RWPE2 (cell line): ENCODE measurements at regions not wholly inside any gene's neighbourhood (a gene's known extent, or its start where the extent isn't known, plus 50 kb on each side); places are given as distances from the start of the nearest gene placed in this dataset.

Experiments
- ATAC-seq: fragments of 200-7000 bp; cut with Tn5 transposase; 3 replicates; pipeline ENCODE4 v1.9.1; 2021; ENCODE audit warnings: low read depth
- DNase-seq: peaks from one replicate; pipeline ENCODE4 v3.0.0-alpha.2; 2020; ENCODE audit warnings: low spot score
- H3K27ac ChIP-seq: fragments of 450-650 bp; 2 replicates; pipeline ENCODE4 v1.5.1; 2017; ENCODE audit warnings: mild to moderate bottlenecking; ENCODE audit not compliant: poor library complexity, severe bottlenecking
- H3K27me3 ChIP-seq: fragments of 250-450 bp; sonication (Bioruptor Pico); 2 replicates; pipeline ENCODE4 v1.5.1; 2021; ENCODE audit warnings: mild to moderate bottlenecking, moderate library complexity; ENCODE audit not compliant: insufficient read depth, poor library complexity, severe bottlenecking
- H3K36me3 ChIP-seq: fragments of 250-450 bp; sonication (Bioruptor Pico); 2 replicates; pipeline ENCODE4 v1.5.1; 2020; ENCODE audit warnings: low read depth, mild to moderate bottlenecking, moderate library complexity
- H3K4me1 ChIP-seq: fragments of 250-450 bp; sonication (Bioruptor Pico); 2 replicates; pipeline ENCODE4 v1.5.1; 2021; ENCODE audit warnings: mild to moderate bottlenecking, moderate library complexity; ENCODE audit not compliant: insufficient read depth, poor library complexity, severe bottlenecking
- H3K4me3 ChIP-seq: fragments of 250-450 bp; sonication (Bioruptor Pico); 2 replicates; pipeline ENCODE4 v1.5.1; 2021; ENCODE audit warnings: mild to moderate bottlenecking, moderate library complexity; ENCODE audit not compliant: severe bottlenecking
- H3K9me3 ChIP-seq: fragments of 250-450 bp; sonication (Bioruptor Pico); 2 replicates; pipeline ENCODE4 v1.5.1; 2021; ENCODE audit warnings: mild to moderate bottlenecking, moderate library complexity; ENCODE audit not compliant: severe bottlenecking
- TF ChIP-seq, protein P1 (sequence below): fragments of 450-650 bp; IDR thresholded peaks from one replicate; pipeline ENCODE4 v1.5.1; 2017; ENCODE audit warnings: mild to moderate bottlenecking, moderate library complexity; ENCODE audit not compliant: poor library complexity, severe bottlenecking

GRCh38 chrX:40523852-40524251 lies 56.9 kb upstream of the ATP6AP2 start:
- TF ChIP-seq, protein P1, sequence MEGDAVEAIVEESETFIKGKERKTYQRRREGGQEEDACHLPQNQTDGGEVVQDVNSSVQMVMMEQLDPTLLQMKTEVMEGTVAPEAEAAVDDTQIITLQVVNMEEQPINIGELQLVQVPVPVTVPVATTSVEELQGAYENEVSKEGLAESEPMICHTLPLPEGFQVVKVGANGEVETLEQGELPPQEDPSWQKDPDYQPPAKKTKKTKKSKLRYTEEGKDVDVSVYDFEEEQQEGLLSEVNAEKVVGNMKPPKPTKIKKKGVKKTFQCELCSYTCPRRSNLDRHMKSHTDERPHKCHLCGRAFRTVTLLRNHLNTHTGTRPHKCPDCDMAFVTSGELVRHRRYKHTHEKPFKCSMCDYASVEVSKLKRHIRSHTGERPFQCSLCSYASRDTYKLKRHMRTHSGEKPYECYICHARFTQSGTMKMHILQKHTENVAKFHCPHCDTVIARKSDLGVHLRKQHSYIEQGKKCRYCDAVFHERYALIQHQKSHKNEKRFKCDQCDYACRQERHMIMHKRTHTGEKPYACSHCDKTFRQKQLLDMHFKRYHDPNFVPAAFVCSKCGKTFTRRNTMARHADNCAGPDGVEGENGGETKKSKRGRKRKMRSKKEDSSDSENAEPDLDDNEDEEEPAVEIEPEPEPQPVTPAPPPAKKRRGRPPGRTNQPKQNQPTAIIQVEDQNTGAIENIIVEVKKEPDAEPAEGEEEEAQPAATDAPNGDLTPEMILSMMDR, result no peak
- H3K27me3 ChIP-seq, result no peaks in the 10 kb centered on the region
- ATAC-seq, result no peak
- no peak overlapping the region for H3K27ac ChIP-seq
- no peak overlapping the region for H3K4me3 ChIP-seq
- H3K9me3 ChIP-seq, result no peaks in the 10 kb centered on the region
- no peaks in the 10 kb centered on the region for H3K4me1 ChIP-seq
- no peak for DNase-seq
- no peaks in the 10 kb centered on the region for H3K36me3 ChIP-seq

- H3K4me1 ChIP-seq, result no peaks in the 10 kb centered on the region
- DNase-seq (no peak), ATAC-seq (no peak)
- no peaks in the 10 kb centered on the region for H3K9me3 ChIP-seq
- no peaks in the 10 kb centered on the region for H3K27me3 ChIP-seq
- H3K36me3 ChIP-seq, result no peaks in the 10 kb centered on the region
- TF ChIP-seq, protein P1, result no peak
- no peak overlapping the region for H3K4me3 ChIP-seq
- H3K27ac ChIP-seq, result no peak overlapping the region
Observed at GRCh38 chrX:40521868-40522450, 58.8 kb upstream of the ATP6AP2 start.

DNA sequence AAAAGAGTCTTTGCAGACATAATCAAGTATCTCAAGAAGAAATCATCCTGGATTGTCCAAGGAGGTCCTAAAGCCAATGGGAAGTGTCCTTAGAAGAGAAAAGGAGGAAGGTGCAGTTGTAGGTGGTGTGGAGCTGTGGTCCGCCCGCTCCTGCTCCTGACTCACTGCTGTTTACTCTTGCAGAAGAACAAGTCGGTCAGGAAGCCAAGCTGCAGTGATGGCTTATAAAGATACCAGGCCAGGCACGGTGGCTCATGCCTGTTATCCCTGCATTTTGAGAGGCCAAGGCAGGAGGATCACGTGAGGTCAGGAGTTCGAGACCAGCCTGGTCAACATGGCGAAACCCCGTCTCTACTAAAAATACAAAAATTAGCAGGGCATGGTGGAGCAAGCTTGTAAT lies 66.4 kb upstream of the ATP6AP2 start:
- Histone ChIP-seq H3K4me3 (no peak overlapping the region), H3K9me3 (no peaks in the 10 kb centered on the region), H3K27me3 (no peaks in the 10 kb centered on the region), H3K27ac (no peak overlapping the region), H3K4me1 (no peaks in the 10 kb centered on the region), H3K36me3 (no peaks in the 10 kb centered on the region)
- TF ChIP-seq, protein P1, result no peak
- DNase-seq, result no peak
- no peak for ATAC-seq

DNA sequence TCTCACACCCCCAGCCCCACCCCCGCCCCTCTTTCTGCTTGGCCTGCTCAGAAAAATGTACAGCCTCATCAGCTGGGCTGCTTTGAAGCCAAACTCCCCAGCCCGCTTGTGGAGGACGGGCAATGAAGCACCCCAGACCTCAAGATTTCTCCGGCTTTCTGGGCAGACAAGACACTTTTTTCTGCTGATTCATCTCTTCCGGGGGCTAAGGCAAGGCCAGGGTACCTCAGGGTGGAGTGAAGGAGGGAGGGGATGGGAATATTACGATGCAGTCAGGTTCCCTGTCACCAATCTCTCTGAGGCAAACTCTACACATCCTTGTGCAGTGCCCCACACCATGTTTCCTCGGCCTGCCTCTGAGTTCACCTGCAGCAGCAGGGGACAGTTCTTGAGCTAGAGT lies 66.9 kb upstream of the ATP6AP2 start:
- H3K27ac ChIP-seq, result no peak overlapping the region
- TF ChIP-seq, protein P1, result no peak
- H3K9me3 ChIP-seq, result no peaks in the 10 kb centered on the region
- H3K4me3 ChIP-seq, result no peak overlapping the region
- H3K4me1 ChIP-seq, result no peaks in the 10 kb centered on the region
- DNase-seq (no peak), ATAC-seq (no peak)
- no peaks in the 10 kb centered on the region for H3K27me3 ChIP-seq
- no peaks in the 10 kb centered on the region for H3K36me3 ChIP-seq

GRCh38 chrX:40513012-40513411 lies 67.8 kb upstream of the ATP6AP2 start:
- H3K27ac ChIP-seq, result no peak overlapping the region
- TF ChIP-seq, protein P1, result no peak
- H3K27me3 ChIP-seq, result no peaks in the 10 kb centered on the region
- H3K36me3 ChIP-seq, result no peaks in the 10 kb centered on the region
- ATAC-seq, result no peak
- no peak for DNase-seq
- no peaks in the 10 kb centered on the region for H3K9me3 ChIP-seq
- H3K4me3 ChIP-seq, result no peak overlapping the region
- no peaks in the 10 kb centered on the region for H3K4me1 ChIP-seq
